A673 (cell line): ENCODE measurements at regions not wholly inside any gene's neighbourhood (a gene's known extent, or its start where the extent isn't known, plus 50 kb on each side); places are given as distances from the start of the nearest gene placed in this dataset.

Experiments used
- BruUV-seq: library from RNA; stranded (reverse); fragments of 400-500 nt; replicated peaks from 2 replicates; lab custom pipeline; 2021; lab: Mats Ljungman, UMichigan
- CTCF ChIA-PET: fragments of 300-600 bp; sonication (Branson Sonifier 250); formaldehyde crosslinking; loops from one replicate; lab custom pipeline; 2022; ENCODE audit warnings: antibody characterized with exemption; lab: Charles Lee
- POLR2A ChIA-PET: fragments of 300-600 bp; sonication (Branson Sonifier 250); formaldehyde crosslinking; loops from one replicate; lab custom pipeline; 2022; ENCODE audit warnings: antibody characterized with exemption; ENCODE audit not compliant: low non-redundant PET; lab: Charles Lee
- DNase-seq: peaks from one replicate; pipeline ENCODE4 v3.0.0-alpha.2; 2015; ENCODE audit warnings: low spot score
- H3K27ac ChIP-seq: fragments of 200-600 bp; sonication (generic); 2 replicates; pipeline ENCODE4 v1.5.1; 2016; ENCODE audit warnings: mixed run types, low read depth, mild to moderate bottlenecking, mixed read lengths, antibody characterized with exemption, low read length; ENCODE audit not compliant: poor library complexity, severe bottlenecking
- H3K27me3 ChIP-seq: fragments of 200-600 bp; sonication (generic); replicated peaks from 2 replicates; pipeline ENCODE4 v1.6.1; 2017; ENCODE audit warnings: mixed run types, low read depth, mild to moderate bottlenecking, mixed read lengths, antibody characterized with exemption, low read length; ENCODE audit not compliant: insufficient read depth, poor library complexity
- H3K36me3 ChIP-seq: fragments of 200-600 bp; sonication (generic); 2 replicates; pipeline ENCODE4 v1.6.1; 2016; ENCODE audit warnings: mixed run types, mild to moderate bottlenecking, mixed read lengths, antibody characterized with exemption, low read length; ENCODE audit not compliant: insufficient read depth, poor library complexity, severe bottlenecking
- H3K4me1 ChIP-seq: fragments of 200-600 bp; sonication (generic); 2 replicates; pipeline ENCODE4 v1.6.1; 2017; ENCODE audit warnings: mixed run types, mild to moderate bottlenecking, mixed read lengths, antibody characterized with exemption, low read length; ENCODE audit not compliant: insufficient read depth, poor library complexity, severe bottlenecking
- H3K4me3 ChIP-seq: fragments of 200-600 bp; sonication (generic); 2 replicates; pipeline ENCODE4 v1.5.1; 2016; ENCODE audit warnings: low read depth, mixed run types, mild to moderate bottlenecking, mixed read lengths, low read length; ENCODE audit not compliant: poor library complexity, severe bottlenecking
- H3K9me3 ChIP-seq: fragments of 200-600 bp; sonication (generic); 2 replicates; pipeline ENCODE4 v1.6.1; 2016; ENCODE audit warnings: mixed run types, low read depth, mild to moderate bottlenecking, mixed read lengths, antibody characterized with exemption, low read length; ENCODE audit not compliant: poor library complexity, severe bottlenecking
- CTCF ChIP-seq: fragments of 300-800, 200-600 bp; sonication (generic); conservative IDR thresholded peaks from 2 replicates; pipeline ENCODE4 v1.5.1; 2017; ENCODE audit warnings: low read depth, mild to moderate bottlenecking, antibody characterized with exemption, low read length, moderate library complexity, mixed read lengths
- EZH2 ChIP-seq: fragments of 200-600 bp; sonication (generic); IDR thresholded peaks from 2 replicates; pipeline ENCODE4 v1.6.1; 2017; ENCODE audit warnings: borderline replicate concordance, low read depth, mild to moderate bottlenecking, mixed read lengths, antibody characterized with exemption, low read length; ENCODE audit not compliant: poor library complexity, severe bottlenecking
- intact Hi-C: fragments of 100-400 bp; cut with micrococcal nuclease; formaldehyde crosslinking; loops from one replicate; pipeline ENCODE4 v1.10.0; 2022; ENCODE audit not compliant: unreplicated experiment

- Histone ChIP-seq H3K9me3 (no peaks in the 10 kb centered on the region), H3K36me3 (no peaks in the 10 kb centered on the region), H3K4me3 (no peak overlapping the region), H3K4me1 (peaks cover 17% of the 10 kb centered on the region), H3K27me3 (no peaks in the 10 kb centered on the region), H3K27ac (no peak overlapping the region)
- no peak for DNase-seq
- BruUV-seq = no TSS peak
- intact Hi-C loops = loop anchor here (5.0 kb wide), 1 partner anchor 55 kb away; no protein-coding TSS in a partner anchor
- TF ChIP-seq CTCF (no peak), EZH2 (no peak)
- CTCF ChIA-PET = interaction anchor here (2.9 kb wide), 1 partner anchor 461 kb away, joined by 25 read pairs; no protein-coding TSS in a partner anchor
- POLR2A ChIA-PET = no interaction called here
These were observed 69.1 kb upstream of the DNAJC10 start for GRCh38 chr2:182646763-182647498.

- Histone ChIP-seq H3K4me1 (peaks cover 17% of the 10 kb centered on the region), H3K27ac (no peak overlapping the region), H3K9me3 (no peaks in the 10 kb centered on the region), H3K27me3 (no peaks in the 10 kb centered on the region), H3K4me3 (no peak overlapping the region), H3K36me3 (no peaks in the 10 kb centered on the region)
- CTCF ChIA-PET = interaction anchor here (2.9 kb wide), 1 partner anchor 462 kb away, joined by 25 read pairs; no protein-coding TSS in a partner anchor
- no peak for TF ChIP-seq EZH2
- no TSS peak for BruUV-seq
- intact Hi-C loops = loop anchor here (5.0 kb wide), 1 partner anchor 55 kb away; no protein-coding TSS in a partner anchor
- POLR2A ChIA-PET = no interaction called here
- no peak for DNase-seq
These were observed 68.6 kb upstream of the DNAJC10 start for GRCh38 chr2:182647499-182647787.

- CTCF ChIA-PET = interaction anchor here (0.5 to 2.9 kb wide), 6 partner anchors 51 to 567 kb away, joined by 3 to 25 read pairs (median 4); no protein-coding TSS in a partner anchor
- DNase-seq = peak; percentile 77
These were observed 66.7 kb upstream of the DNAJC10 start for GRCh38 chr2:182649316-182649715.

More at GRCh38 chr2:182649316-182649715, 66.7 kb upstream of the DNAJC10 start:
- Histone ChIP-seq H3K9me3 (no peaks in the 10 kb centered on the region), H3K27ac (peak overlapping the region; percentile 4), H3K4me3 (no peak overlapping the region), H3K36me3 (no peaks in the 10 kb centered on the region), H3K4me1 (peaks cover 17% of the 10 kb centered on the region), H3K27me3 (no peaks in the 10 kb centered on the region)
- no TSS peak for BruUV-seq
- intact Hi-C loops = loop anchor here (1.0 to 5.0 kb wide), 3 partner anchors 57 to 463 kb away; no protein-coding TSS in a partner anchor
- peak; percentile 73 for TF ChIP-seq CTCF
- TF ChIP-seq EZH2 = no peak
- POLR2A ChIA-PET = interaction anchor here (0.7 kb wide), 1 partner anchor 331 kb away, joined by 7 read pairs; no protein-coding TSS in a partner anchor
